ENCODE measurements at regions not wholly inside any gene's neighbourhood (a gene's known extent, or its start where the extent isn't known, plus 50 kb on each side); places are given as distances from the start of the nearest gene placed in this dataset.
A peak's percentile ranks its signal among the peaks of the same experiment; 100 is the strongest.

GRCh38 chr18:10127729-10128128, 213.9 kb downstream of the VAPA start:
- POLR2A ChIA-PET, result interaction anchor here (0.6 kb wide), 1 partner anchor 18 kb away, joined by 5 read pairs; no protein-coding TSS in a partner anchor

GRCh38 chr18:10128921-10129501, 215.2 kb downstream of the VAPA start:
- H3K9me3 Mint-ChIP-seq, result no peaks in the 10 kb centered on the region
- no peak overlapping the region for H3K4me3 Mint-ChIP-seq
- no peak for TF ChIP-seq CTCF (IDR thresholded peaks at IDR 0.05)
- Histone ChIP-seq H3K27ac (ENCODE audit: low read depth in 1 of 2, low read length in 2 of 2) (no peak overlapping the region), H3K9me3 (ENCODE audit: control insufficient read depth in 1 of 2, insufficient read depth in 1 of 2, low read length in 2 of 2) (peaks cover 0 to 8% of the 10 kb centered on the region in 2 experiments), H3K27me3 (ENCODE audit: control insufficient read depth in 1 of 2, insufficient read depth in 2 of 2, low read length in 2 of 2) (peaks cover 18 to 24% of the 10 kb centered on the region in 2 experiments), H3K36me3 (ENCODE audit: insufficient read depth, low read length) (no peaks in the 10 kb centered on the region), H3K4me1 (ENCODE audit: insufficient read depth, low read length) (no peaks in the 10 kb centered on the region), H3K4me3 (ENCODE audit: low read length) (no peak overlapping the region)
- ChIA-PET CTCF (no interaction called here), POLR2A (no interaction called here)
- DNase-seq (no peak), ATAC-seq (ENCODE audit: poor library complexity) (no peak)
- intact Hi-C loops (cut with DNase I, micrococcal nuclease), result no loop called here
- H3K27me3 Mint-ChIP-seq, result peaks cover 44% of the 10 kb centered on the region
- no peaks in the 10 kb centered on the region for H3K4me1 Mint-ChIP-seq (ENCODE audit: low read depth)
- H3K27ac Mint-ChIP-seq, result no peak overlapping the region
- no peaks in the 10 kb centered on the region for H3K36me3 Mint-ChIP-seq (ENCODE audit: low read depth)

More at GRCh38 chr18:10127729-10128128, 213.9 kb downstream of the VAPA start:
- Mint-ChIP-seq H3K4me3 (no peak overlapping the region), H3K27ac (no peak overlapping the region), H3K4me1 (ENCODE audit: low read depth) (peaks cover 7% of the 10 kb centered on the region), H3K27me3 (peaks cover 33% of the 10 kb centered on the region), H3K36me3 (ENCODE audit: low read depth) (no peaks in the 10 kb centered on the region), H3K9me3 (no peaks in the 10 kb centered on the region)
- intact Hi-C loops (cut with DNase I, micrococcal nuclease), result no loop called here
- ATAC-seq (ENCODE audit: poor library complexity) (no peak), DNase-seq (no peak)
- Histone ChIP-seq H3K27me3 (ENCODE audit: control insufficient read depth in 1 of 2, insufficient read depth in 2 of 2, low read length in 2 of 2) (peaks cover 16 to 20% of the 10 kb centered on the region in 2 experiments), H3K9me3 (ENCODE audit: control insufficient read depth in 1 of 2, insufficient read depth in 1 of 2, low read length in 2 of 2) (peaks cover 0 to 8% of the 10 kb centered on the region in 2 experiments), H3K4me1 (ENCODE audit: insufficient read depth, low read length) (no peaks in the 10 kb centered on the region), H3K27ac (ENCODE audit: low read depth in 1 of 2, low read length in 2 of 2) (no peak overlapping the region), H3K36me3 (ENCODE audit: insufficient read depth, low read length) (no peaks in the 10 kb centered on the region), H3K4me3 (ENCODE audit: low read length) (no peak overlapping the region)
- TF ChIP-seq CTCF (IDR thresholded peaks at IDR 0.05), result no peak
- CTCF ChIA-PET, result no interaction called here

GRCh38 chr18:10130606-10131005, 216.8 kb downstream of the VAPA start:
- H3K9me3 Mint-ChIP-seq, result no peaks in the 10 kb centered on the region
- peaks cover 50% of the 10 kb centered on the region for H3K27me3 Mint-ChIP-seq
- DNase-seq (peak in 1 of 14 experiments; percentile 8), ATAC-seq (ENCODE audit: poor library complexity) (no peak)
- H3K36me3 Mint-ChIP-seq (ENCODE audit: low read depth), result no peaks in the 10 kb centered on the region
- Histone ChIP-seq H3K27ac (ENCODE audit: low read depth in 1 of 2, low read length in 2 of 2) (no peak overlapping the region), H3K9me3 (ENCODE audit: control insufficient read depth in 1 of 2, insufficient read depth in 1 of 2, low read length in 2 of 2) (peaks cover 0 to 8% of the 10 kb centered on the region in 2 experiments), H3K4me3 (ENCODE audit: low read length) (no peak overlapping the region), H3K36me3 (ENCODE audit: insufficient read depth, low read length) (no peaks in the 10 kb centered on the region), H3K27me3 (ENCODE audit: control insufficient read depth in 1 of 2, insufficient read depth in 2 of 2, low read length in 2 of 2) (peaks cover 18 to 24% of the 10 kb centered on the region in 2 experiments), H3K4me1 (ENCODE audit: insufficient read depth, low read length) (no peaks in the 10 kb centered on the region)
- no peaks in the 10 kb centered on the region for H3K4me1 Mint-ChIP-seq (ENCODE audit: low read depth)
- no peak for TF ChIP-seq CTCF (IDR thresholded peaks at IDR 0.05)
- ChIA-PET POLR2A (interaction anchor here (0.8 kb wide), 1 partner anchor 10 kb away, joined by 3 read pairs; no protein-coding TSS in a partner anchor), CTCF (no interaction called here)
- H3K27ac Mint-ChIP-seq, result no peak overlapping the region
- intact Hi-C loops (cut with DNase I, micrococcal nuclease), result no loop called here
- no peak overlapping the region for H3K4me3 Mint-ChIP-seq
